Forelimb muscle (tissue), 1 donor: ENCODE measurements at regions not wholly inside any gene's neighbourhood (a gene's known extent, or its start where the extent isn't known, plus 50 kb on each side); places are given as distances from the start of the nearest gene placed in this dataset.

ENCODE experiments used
- DNase-seq: peaks from one replicate; pipeline ENCODE4 v3.0.0-alpha.2; 2013; ENCODE audit warnings: low read depth

DNA sequence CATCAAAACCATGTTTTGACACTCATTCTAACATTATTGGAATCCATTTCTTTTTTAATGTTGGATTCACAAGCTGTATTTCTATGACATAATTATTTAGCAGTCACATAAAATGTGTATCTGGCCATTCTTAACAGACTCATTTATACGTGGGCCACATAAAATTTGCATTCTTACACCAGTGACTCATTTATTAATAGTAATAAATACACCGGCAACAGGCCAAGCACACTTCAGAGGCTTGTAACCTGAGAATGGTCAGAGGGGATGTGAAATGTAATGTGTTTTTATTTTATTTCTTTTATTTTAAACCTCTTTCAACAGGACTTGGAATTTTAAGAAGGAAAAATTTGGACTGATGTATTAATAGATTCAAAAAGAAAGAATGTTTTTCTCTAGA is 384.9 kb upstream of the RARB start:
- DNase-seq, result no peak

DNA sequence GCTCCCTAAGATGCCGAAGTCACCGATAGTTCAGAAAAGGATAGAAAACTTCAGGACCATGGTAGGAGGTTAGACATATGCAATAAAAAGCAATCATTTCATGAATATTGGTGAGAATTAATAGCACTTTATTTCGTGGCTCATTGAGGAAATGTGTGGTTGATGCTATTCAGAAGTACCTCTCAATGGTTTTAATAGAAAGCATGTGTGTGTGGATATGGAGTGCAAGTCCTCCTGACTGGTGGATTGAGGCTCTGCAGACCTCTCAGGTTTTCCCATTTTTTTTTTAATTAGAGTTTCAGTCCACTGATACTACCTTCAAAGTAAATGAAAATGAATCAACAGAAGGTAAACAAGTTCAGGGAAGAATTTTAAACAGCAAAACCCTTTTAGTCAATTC is 384.3 kb upstream of the RARB start:
- no peak for DNase-seq

DNA sequence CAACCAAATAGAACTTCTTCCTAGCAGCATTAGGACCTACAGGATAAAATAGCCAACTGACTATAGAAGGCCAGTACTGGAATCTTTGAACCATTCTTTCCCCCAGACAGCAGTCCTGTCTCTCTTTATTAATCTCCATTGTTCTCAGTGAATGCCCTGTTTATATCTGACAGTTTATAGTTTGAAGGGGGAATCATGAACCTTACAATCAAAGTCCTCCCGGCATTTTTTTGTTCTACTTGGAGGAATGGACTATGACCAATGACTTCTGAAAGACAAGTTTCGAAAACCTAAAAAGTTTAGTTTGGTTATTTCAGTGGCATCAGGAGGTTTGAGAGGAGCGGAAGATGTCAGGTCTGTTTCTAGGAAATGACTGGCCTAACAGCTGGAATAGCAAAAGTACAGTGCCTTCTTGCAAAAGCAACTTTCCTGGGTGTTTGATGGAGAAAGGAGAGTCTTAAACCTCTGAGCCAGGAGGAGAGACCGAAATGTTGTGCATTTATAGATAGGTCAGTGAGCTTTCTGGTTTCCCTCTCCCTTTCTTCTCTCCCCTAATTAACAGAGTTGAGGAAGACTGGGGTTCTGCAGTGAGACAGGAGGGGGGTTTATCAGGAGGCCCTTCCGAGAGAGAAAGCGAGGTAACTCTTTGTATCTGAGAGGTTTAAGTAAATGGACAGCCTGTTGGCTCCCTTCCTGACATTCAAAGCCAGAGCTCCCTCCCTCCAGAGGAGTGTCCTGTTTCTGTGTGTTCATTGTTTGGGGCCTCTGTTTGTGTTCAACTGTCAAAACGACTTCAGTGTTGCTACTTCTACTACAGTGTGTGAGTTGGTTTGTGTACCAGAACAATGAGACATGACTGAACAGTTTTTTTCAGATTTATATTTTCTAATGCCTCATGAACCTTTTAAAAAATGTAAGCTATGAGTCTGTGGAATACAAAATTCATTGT is 383.0 kb upstream of the RARB start:
- no peak for DNase-seq

DNA sequence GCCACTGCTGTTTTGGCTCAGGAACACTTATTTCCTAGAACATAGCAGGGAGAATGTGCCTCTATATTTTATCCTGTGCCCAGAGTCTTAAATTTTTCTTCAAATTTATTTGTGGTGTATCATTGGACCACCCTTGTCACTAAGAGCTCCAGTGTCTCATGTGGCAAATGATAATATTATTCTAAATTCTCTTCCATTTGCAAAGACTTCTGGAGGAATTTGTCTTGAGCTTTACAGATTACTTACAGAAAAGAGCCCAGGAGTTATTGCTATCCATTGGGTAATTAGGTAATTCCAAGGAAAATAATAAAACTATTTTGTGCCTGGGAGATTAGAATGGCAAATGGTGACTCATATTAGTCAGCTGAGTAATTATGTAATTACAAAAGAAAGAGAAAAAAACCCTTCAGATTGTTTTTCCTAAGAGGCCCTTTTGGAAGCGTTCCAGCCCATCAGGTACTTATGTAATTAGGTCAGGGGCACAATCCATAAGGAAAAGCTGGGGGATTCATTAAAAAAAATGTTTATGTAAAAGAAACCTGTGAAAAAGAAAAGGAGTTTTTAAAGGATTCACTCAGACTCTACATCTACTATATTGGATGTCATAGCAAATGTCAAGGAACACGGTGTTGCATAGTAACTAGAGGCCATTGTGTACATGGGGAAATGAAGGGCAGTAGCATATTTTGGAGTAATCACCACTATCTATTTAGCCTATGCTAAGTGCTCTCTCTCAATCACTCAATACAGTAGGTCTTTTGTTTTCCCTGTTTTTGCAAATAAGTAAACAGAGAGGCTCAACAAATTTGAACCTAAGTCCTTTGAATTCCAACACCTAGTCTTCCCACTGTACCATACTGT is 380.9 kb upstream of the RARB start:
- DNase-seq, result no peak

DNA sequence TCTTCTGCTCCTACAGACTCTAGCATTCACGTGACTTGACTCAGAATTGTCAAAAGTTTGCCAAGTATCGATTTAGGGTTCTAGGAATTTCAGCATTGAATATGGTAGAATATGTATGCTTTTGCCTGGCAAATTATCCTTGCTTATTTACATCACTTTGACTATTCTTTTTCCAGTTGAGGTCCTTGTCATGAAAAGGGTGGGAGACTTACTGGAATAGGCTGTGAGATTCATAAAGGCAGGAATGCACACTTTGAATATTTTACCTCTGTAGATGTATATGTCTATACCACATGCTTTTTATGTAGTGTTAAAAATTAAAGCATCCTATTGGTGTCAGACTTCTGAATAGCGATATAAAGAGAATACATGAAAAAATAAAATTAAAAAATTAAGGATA is 378.8 kb upstream of the RARB start:
- no peak for DNase-seq

DNA sequence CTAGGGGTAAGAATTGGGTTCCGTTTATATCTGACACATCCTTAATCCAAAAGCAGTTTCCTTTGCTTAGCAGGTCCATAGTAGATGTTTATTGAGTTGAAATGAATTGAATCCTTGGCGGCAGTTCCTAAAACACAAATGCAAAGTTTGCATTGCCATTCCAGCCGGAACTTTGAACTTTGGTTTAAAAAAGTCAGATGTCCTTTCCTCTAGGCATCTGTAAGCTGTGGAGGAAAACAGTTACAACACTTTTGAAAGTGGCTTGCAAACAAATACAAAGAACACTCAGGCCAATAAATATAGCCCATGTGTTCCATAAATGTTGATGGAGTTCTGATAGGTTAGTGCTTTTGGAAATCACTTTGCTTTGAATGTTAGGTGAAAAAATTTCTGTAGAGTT is 374.7 kb upstream of the RARB start:
- no peak for DNase-seq

DNA sequence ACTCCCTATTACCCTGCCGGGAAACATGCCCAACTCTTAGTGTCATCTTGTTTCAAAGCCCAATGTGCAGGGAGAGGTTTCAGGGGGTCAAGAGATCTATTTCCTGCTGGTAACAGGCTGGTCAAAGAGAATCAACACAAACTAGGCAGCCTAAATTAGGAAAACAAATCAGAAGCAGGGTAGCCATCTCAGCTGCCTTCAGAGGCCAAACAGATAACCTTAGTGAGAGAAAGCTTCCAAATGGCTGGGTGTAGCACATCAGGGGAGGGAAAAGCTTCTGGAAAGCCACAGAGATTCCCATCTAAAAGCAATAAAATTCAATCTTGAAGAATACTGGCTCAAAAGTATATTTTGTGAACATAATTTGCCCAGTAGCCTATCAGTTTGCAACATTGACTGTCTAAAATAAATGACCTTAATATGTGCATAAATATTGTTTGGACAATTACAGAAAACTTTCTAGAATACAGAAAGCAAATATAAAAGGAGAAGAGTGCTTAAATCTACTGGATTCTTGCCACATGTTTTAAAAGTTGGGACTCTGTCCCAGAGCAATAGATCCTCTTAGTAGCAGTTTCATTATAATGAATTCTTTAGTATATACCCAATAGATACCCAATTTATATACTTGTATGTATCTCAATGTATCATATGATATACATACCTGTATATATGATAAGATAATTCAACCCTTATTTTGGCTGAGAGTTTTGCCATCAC is 371.9 kb upstream of the RARB start:
- no peak for DNase-seq

DNA sequence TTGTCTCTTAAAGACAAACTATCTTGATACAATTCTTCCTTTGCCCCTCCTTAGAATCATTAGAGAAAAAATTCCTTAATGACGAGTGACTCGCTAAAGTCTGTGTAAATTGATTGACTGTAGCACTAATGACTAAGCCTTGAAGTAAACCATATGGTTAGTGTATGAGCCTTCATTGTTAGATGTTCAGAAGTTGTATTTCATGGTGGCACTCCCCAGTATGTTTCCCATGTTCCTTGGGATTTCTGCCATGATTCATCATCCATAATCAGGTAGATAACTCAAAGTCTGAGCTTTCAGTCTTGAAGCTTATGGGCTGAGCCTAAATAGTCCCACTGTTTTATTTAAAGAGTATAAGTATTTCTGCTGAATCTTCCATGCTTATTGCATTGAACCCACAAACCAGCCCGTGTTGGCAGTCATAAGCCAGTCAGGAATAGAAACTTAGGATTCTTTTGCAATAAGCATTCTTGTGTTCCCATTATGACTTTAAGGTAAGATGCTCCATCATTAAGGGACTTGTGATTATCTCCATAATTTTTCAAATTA is 371.2 kb upstream of the RARB start:
- no peak for DNase-seq

DNA sequence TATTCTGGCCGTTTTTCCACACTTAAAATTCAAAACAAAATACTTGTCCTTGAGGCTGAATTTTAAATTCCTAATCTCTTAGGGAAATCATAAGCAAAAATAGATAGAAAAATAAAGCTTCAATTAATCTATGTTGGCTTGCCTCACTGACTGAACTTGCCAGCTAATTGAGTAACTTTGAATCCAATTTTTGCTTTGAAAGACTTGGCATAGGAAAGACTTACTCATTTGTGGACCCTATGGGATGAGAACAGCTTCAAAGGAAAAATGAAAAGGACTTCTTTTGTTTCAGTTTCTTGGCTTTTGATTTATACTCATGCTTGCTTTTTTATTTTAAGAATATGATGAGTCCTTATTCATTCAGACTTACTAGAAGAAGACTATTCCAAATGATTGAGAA is 370.7 kb upstream of the RARB start:
- no peak for DNase-seq

DNA sequence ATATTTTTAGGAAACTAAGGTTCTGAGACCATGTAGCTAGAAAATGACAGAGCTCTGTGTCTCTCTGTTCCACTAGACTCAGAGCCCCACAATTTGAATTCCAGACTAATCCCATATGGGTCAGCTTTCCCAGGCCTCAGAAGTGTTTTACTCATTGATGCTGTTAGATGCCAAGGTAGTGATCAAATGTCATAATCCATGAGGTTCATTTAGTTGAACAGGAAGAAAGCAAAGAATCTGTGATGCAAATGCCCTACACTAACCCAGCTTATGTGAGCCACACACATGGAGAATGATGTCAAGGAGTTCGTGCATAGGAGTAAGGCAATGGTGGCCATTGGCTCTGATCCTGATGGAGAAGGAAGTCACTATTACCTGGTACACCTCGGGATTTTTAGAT is 363.4 kb upstream of the RARB start:
- DNase-seq, result no peak

DNA sequence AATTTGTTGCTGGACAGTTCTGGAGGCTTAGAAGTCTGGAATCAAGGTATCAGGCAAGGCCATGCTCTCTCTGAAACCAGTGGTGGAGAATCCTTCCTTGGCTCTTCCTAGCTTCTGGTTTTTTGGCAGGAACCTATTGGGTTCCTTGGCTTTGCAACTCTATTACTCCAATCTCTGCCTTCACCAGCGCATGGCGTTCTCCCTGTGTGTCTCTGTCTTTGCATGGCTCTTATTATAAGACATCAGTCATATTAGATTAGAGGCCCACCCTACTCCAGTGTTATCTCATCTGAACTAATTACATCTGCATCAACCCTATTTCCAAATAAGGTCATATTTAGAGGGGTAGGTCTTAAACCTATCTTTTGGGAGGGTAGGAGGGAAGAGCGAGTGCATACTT is 358.1 kb upstream of the RARB start:
- DNase-seq, result no peak

DNA sequence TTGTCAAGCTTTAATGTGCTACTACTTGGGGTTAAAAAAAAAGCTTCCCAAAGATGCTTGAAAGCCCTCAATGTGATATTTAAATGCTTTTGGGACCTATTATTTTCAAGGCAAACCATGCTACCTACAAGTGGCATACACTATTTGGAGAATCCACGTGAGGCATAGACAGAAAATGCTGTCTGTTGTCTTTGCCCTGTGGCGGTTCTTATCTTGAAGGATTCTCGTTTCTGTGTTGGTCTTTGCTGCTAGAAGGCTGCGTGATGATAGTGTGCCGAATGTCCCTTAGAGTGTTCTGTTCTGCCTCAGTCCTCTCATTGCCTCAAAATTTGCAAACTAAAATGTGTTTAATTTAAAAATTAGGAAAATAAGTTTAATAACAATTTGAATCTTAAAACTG is 356.2 kb upstream of the RARB start:
- no peak for DNase-seq

DNA sequence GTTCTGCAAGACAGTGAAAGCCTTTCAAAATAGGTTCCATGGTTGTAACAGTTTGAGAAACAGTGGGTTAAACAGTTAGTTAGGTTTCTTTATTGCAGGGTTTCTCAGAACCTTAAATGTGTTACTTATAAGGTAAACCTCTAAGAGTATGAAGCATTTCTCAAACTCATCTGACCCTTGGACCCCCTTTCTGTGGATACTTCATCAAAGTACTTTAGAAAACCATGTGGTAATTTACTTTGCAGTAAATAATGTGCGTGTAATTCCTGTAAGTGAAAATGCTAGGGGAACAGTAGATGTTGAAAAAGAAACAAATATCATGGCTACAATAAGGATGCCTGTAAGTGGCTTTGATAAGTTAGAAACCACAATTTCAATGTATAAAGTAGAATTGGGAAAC is 354.6 kb upstream of the RARB start:
- no peak for DNase-seq

DNA sequence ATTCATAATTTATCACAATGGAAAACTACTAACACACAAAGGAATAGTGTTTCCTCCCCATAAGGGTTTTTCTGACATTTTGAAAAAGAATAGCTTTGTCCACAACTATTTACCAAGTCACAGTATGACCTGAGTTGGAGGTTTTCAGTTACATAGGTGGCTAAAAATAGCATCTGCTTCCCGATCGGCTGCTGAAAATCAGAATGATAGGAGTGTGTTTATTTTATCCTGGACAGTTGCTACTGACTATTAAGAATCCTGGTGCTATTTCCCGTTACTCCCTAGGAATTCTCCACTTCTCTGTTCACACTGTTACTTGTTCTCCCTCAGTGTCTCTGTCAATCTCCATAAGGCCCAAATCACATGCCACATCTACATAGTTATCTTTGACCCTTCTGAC is 353.9 kb upstream of the RARB start:
- DNase-seq, result no peak

DNA sequence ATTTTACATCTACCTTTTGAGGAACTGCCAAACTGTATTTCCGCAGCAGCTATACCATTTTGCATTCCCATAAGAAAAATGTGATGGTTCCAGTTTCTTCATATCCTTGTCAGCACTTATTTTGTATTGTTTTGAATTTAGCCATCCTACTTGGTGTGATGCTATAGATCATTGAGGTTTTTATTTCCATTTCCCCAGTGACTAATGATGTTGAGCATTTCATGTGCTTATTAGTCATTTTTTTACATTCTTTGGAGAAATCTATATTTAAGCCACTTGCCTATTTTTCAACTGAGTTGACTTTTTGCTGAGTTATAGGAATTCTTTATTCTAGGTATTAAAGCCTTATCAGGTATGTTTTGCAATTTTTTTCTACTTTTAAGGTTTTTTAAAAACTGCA is 347.6 kb upstream of the RARB start:
- no peak for DNase-seq

DNA sequence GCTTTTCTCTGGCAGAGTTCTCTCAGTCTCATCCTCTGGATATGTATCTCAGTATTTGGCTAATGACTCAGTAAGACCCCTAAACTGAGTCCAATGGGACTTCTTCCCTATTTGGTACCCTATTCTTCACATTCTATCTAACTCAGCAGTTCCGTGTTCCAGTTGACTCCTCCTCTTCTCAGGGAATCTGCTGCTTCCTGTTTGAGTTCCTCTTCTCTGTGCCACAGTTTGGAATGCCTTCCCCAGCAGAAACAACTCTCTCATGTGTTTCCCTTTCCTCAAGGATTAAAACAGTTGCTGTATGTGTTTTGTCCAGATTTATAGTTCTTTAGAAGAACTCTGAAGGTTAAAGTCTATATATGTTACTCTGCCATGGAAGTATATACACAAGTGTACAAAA is 344.0 kb upstream of the RARB start:
- DNase-seq, result no peak

DNA sequence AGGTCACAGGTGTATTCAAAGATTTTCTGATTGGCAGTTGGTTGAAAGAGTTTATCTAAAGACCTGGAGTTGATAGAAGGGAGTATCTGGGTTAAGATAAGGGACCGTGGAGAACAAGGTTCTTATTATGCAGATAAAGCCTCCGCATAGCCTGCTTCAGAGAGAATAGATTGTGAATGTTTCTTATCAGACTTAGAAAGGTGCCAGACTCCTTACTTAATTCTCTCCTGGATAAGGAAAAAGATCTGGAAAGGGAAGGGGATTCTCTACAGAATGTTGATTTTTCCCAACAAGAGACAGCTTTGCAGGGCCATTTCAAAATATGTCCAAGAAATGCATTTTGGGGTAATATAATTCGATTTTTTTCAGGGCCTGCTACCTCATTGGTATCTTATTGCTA is 341.3 kb upstream of the RARB start:
- no peak for DNase-seq

DNA sequence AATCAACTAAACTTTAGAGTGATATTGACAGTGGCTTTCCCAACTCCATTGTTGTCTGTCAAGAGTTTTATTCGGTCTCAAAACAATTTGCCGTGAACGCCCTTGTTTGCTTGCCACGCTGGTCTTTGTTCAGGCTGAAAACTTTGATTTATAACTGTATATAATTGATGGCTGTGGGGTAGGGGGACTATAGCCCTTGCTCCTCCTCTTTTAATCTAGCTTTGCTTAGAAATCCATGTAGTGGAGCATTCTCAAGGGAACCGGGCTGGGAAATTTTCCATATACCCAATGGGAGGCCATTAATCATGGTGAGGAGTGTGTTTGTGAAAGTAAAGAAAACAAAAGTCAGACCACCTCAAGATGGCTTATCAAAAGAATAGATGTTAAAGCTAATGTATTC is 339.8 kb upstream of the RARB start:
- DNase-seq, result no peak

DNA sequence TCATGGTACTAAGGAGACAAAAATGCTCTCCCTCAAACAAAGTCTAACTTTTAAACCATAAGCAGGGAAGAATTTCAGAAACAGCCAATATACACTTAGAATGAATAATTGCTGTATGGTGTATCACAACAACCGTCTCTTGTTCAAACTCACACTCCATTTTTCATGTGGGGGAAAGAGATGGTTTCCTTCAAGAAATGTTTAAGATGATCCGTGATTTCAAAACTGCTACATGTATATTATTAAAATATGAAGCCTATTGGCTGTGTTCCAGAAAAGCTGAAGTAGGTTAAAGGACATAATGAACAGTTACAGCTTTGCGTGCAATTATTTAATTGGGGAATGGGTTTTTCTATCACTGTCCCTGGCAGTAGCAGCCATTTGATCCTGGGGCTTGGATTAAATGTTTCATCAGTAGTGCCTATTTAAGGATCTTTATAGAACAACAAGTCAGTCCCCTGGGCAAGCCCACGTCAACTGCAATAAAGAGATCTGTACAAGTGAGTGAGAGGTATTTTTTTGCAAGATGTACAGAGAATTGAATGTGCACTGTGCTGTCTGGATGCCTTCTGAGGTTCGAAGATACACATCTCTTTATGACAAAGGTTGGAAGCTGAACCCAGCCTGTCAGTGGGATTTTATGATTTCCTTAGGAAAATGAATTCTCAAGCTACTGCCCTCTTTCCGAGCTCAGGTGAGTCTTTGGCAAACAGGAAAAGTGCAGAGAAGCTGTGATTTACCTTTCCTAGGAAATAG is 337.2 kb upstream of the RARB start:
- DNase-seq, result no peak

DNA sequence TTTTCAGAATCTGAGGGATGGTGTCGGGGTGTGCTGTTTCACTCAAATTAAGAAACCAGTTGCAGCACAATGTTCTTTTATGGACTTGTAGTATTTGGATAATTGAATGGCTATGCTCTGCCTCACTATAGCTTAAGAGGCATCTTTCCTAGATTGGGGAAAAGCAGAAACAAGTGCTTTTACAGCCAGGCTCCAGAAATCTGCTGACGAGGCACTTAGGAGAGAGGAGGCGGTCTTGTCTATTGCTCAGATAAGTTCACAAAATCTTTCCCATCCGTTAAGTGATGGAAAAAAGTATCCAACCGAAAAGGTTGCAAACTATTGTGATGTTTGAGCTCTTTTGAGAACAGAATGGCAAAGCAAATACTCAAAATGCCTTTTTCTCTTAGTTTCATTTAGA is 336.1 kb upstream of the RARB start:
- DNase-seq, result no peak

DNA sequence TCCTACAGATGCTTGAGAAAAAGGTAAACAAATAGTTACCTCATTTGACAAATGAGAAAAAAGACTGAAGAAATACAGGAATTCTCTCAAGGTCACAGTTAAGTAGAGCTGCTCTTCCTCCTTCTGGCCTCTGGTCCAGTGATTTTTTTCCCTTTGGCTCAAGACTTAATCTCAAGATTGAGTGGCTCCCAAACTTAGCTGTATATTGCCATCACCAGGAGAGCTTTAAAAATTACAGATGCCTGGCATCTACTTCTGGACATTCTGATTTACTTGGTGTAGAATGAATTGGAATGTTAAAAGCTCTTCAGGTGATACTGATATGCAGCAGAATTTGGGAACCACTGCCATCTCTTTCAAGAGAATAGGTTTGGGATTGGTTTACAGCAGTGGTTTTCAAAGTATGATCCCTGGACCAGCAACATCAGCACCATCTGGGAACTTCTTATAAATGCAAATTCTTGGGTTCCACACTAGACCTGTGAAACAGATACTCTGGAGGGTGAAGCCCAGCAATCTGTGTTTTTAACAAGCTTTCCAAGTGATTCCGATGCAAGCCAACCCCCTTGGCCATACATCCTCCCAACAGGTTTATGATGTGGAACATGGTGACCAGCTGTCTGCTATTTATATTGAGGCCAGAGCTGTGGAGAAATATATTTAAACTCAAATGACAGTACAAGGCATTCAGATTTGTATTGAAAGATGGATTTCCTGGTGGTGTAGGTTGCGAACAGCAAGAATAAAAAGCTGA is 333.0 kb upstream of the RARB start:
- no peak for DNase-seq
